Effector memory CD8-positive, alpha-beta T cell (primary cell): ENCODE measurements at regions not wholly inside any gene's neighbourhood (a gene's known extent, or its start where the extent isn't known, plus 50 kb on each side); places are given as distances from the start of the nearest gene placed in this dataset.

ENCODE experiments used
- ATAC-seq: fragments of 150-1000 bp; cut with Tn5 transposase; replicated peaks from 2 replicates; pipeline ENCODE4 v1.10.0; 2021; ENCODE audit warnings: mild to moderate bottlenecking, moderate library complexity
- DNase-seq, 3 experiments: peaks; one replicate each; pipeline ENCODE4 v3.0.0; 2021
- H3K27ac Mint-ChIP-seq, 2 donors: one replicate each; pipeline ENCODE4 v1.8.0; 2022; ENCODE audit warnings: mild to moderate bottlenecking in 2 of 2, mixed read lengths in 2 of 2, moderate library complexity in 2 of 2
- H3K27me3 Mint-ChIP-seq, 2 donors: one replicate each; pipeline ENCODE4 v1.8.0; 2022; ENCODE audit warnings: mixed read lengths in 2 of 2
- H3K36me3 Mint-ChIP-seq: one replicate; pipeline ENCODE4 v1.8.0; 2022; ENCODE audit warnings: mild to moderate bottlenecking, moderate library complexity, mixed read lengths; ENCODE audit not compliant: insufficient read depth
- H3K4me1 Mint-ChIP-seq, 2 donors: one replicate each; pipeline ENCODE4 v1.8.0; 2022; ENCODE audit warnings: low read depth in 2 of 2, mixed read lengths in 2 of 2
- H3K4me3 Mint-ChIP-seq, 2 donors: one replicate each; pipeline ENCODE4 v1.8.0; 2022; ENCODE audit warnings: mild to moderate bottlenecking in 2 of 2, mixed read lengths in 2 of 2, moderate library complexity in 2 of 2
- H3K9me3 Mint-ChIP-seq, 2 donors: one replicate each; pipeline ENCODE4 v1.8.0; 2022; ENCODE audit warnings: mixed read lengths in 2 of 2

- no peaks in the 10 kb centered on the region for H3K4me1 Mint-ChIP-seq
- no peak overlapping the region for H3K27ac Mint-ChIP-seq
- H3K4me3 Mint-ChIP-seq = no peak overlapping the region
- ATAC-seq (no peak), DNase-seq (no peak)
- H3K27me3 Mint-ChIP-seq = no peaks in the 10 kb centered on the region
- no peaks in the 10 kb centered on the region for H3K36me3 Mint-ChIP-seq
- peaks cover 0 to 16% of the 10 kb centered on the region in 2 donors for H3K9me3 Mint-ChIP-seq
Measured at GRCh38 chr6:126581316-126581715, 241.4 kb downstream of the CENPW start.

DNA sequence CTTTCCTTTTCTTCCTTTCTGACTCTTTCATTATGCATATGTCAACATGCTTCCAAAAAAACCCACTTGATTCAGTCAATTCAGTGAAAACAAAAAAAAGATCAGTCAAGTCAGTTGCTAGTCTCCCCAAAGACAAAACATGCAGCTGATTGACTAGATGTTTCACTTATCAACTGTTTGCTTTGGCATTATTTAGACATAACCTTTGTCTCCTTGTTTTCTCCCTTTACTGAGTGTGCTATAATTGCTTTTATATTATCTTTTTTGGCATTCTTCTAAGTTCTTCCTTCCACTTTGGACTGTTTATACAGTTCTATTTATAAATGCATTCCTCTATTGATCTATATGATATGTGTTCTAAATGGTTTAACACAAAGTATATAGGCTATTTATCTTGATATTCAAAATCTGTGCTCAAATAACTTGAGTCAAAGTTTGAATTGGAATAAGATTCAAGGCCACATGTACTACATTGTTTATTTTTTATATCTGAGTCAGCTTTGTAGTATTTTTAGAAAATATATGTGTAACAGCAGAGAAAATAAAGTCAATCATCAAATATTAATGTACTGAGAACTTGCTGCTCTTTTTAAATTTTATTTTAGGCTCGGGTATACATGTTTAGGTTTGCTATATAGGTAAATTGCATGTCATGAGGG is 260.5 kb downstream of the CENPW start:
- Mint-ChIP-seq H3K36me3 (peaks cover 3% of the 10 kb centered on the region), H3K4me3 (no peak overlapping the region), H3K4me1 (no peaks in the 10 kb centered on the region), H3K27me3 (no peaks in the 10 kb centered on the region), H3K27ac (no peak overlapping the region), H3K9me3 (peaks cover 10 to 15% of the 10 kb centered on the region in 2 donors)
- ATAC-seq = no peak
- DNase-seq = no peak

- H3K36me3 Mint-ChIP-seq = no peaks in the 10 kb centered on the region
- no peak overlapping the region for H3K4me3 Mint-ChIP-seq
- H3K27me3 Mint-ChIP-seq = no peaks in the 10 kb centered on the region
- peaks cover 7 to 10% of the 10 kb centered on the region in 2 donors for H3K9me3 Mint-ChIP-seq
- ATAC-seq (no peak), DNase-seq (no peak)
- H3K4me1 Mint-ChIP-seq = no peaks in the 10 kb centered on the region
- H3K27ac Mint-ChIP-seq = no peak overlapping the region
Measured at GRCh38 chr6:126603410-126603809, 263.5 kb downstream of the CENPW start.

- ATAC-seq (no peak), DNase-seq (no peak)
- H3K9me3 Mint-ChIP-seq = peaks cover 7 to 10% of the 10 kb centered on the region in 2 donors
- H3K36me3 Mint-ChIP-seq = no peaks in the 10 kb centered on the region
- H3K27me3 Mint-ChIP-seq = no peaks in the 10 kb centered on the region
- no peak overlapping the region for H3K27ac Mint-ChIP-seq
- no peaks in the 10 kb centered on the region for H3K4me1 Mint-ChIP-seq
- no peak overlapping the region for H3K4me3 Mint-ChIP-seq
Measured at GRCh38 chr6:126605089-126605488, 265.2 kb downstream of the CENPW start.

DNA sequence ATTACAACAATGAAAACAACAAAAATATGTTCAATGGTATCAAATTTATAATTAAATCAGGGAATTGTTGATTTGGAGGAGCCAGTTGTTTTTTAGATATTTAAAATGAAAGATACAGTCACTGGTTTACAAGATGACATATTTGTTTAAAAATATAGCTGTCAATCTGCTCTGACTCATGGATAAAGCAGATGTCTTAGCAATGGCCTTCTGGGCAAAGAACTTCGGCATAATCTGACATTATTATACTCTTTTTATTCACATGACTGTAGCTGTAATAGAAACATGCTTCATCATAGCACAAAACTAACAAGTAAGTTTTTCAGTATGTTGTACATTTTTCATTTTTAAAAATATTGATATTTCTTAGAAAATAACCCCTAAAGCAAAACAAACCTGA is 267.4 kb downstream of the CENPW start:
- no peaks in the 10 kb centered on the region for H3K4me1 Mint-ChIP-seq
- ATAC-seq (no peak), DNase-seq (no peak)
- H3K9me3 Mint-ChIP-seq = peaks cover 10 to 16% of the 10 kb centered on the region in 2 donors
- H3K4me3 Mint-ChIP-seq = no peak overlapping the region
- no peaks in the 10 kb centered on the region for H3K27me3 Mint-ChIP-seq
- H3K27ac Mint-ChIP-seq = no peak overlapping the region
- H3K36me3 Mint-ChIP-seq = no peaks in the 10 kb centered on the region

DNA sequence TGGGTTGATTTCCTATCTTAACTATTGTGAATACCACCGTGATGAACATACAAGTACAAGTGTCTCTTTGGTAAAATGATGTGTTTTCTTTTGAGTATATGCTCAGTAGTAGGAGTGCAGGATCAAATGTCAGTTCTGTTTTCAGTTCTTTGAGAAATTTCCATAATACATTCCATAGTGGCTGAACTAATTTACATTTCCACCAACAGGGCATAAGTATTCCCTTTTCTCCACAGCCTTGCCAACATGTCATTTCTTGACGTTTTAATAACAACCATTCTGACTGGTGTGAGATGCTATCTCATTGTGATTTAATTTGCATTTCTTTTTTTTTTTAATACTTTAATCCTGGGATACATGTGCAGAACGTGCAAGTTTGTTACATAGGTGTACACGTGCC is 268.8 kb downstream of the CENPW start:
- no peak for ATAC-seq
- no peaks in the 10 kb centered on the region for H3K4me1 Mint-ChIP-seq
- peaks cover 14 to 22% of the 10 kb centered on the region in 2 donors for H3K9me3 Mint-ChIP-seq
- H3K36me3 Mint-ChIP-seq = no peaks in the 10 kb centered on the region
- no peak overlapping the region for H3K4me3 Mint-ChIP-seq
- DNase-seq = no peak
- H3K27me3 Mint-ChIP-seq = no peaks in the 10 kb centered on the region
- H3K27ac Mint-ChIP-seq = no peak overlapping the region

DNA sequence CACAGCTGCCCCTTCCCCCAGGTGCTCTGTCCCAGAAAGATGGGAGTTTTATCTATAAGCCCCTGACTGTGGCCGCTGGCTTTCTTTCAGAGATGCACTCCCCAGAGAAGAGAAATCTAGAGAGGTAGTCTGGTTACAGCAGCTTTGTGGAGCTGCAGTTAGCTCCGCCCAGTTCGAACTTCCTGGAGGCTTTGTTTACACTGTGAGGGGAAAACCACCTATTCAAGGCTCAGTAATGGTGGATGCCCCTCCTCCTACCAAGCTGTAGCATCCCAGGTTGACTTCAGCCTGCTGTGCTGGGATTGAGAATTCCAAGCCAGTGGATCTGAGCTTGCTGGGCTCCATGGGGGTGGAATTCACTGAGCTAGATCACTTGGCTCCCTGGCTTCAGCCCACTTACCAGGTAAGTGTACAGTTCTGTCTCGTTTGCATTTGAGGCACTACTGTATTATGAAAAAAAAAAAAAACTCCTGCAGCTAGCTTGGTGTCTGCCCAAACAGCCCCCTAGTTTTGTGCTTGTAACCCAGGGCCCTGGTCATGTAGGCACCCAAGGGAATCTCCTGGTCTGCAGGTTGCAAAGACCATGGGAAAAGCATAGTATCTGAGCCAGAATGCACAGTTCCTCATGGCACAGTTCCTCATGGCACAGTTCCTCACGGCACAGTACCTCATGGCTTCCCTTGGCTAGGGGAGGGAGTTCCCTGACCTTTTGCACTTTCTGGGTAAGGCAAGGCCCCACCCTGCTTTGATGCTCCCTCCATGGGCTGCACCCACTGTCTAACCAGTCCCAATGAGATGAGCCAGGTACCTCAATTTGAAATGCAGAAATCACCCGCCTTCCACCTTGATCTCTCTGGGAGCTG is 275.0 kb downstream of the CENPW start:
- Mint-ChIP-seq H3K4me1 (no peaks in the 10 kb centered on the region), H3K27me3 (no peaks in the 10 kb centered on the region), H3K4me3 (no peak overlapping the region), H3K36me3 (no peaks in the 10 kb centered on the region), H3K9me3 (peaks cover 12 to 16% of the 10 kb centered on the region in 2 donors), H3K27ac (no peak overlapping the region)
- DNase-seq = no peak
- no peak for ATAC-seq

DNA sequence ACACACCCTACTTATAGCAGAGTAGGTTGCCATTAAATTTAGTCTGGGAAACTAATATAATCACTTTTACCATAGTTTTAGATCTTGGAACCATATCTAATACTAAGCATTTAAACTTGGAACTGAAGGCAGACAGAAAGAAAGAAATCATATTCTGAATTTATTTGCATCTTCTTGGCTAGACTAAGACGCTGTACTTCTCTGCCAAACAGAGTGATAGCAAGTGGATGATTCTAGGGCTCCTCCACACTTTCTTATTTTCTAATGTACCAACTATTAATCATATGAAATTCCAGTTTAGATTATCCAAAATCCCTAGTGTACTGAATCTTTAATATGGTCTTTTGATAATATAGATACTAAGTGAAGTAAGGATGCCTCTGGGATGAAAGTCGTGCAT is 277.0 kb downstream of the CENPW start:
- ATAC-seq (no peak), DNase-seq (no peak)
- Mint-ChIP-seq H3K36me3 (no peaks in the 10 kb centered on the region), H3K9me3 (peaks cover 10 to 12% of the 10 kb centered on the region in 2 donors), H3K4me1 (no peaks in the 10 kb centered on the region), H3K4me3 (no peak overlapping the region), H3K27ac (no peak overlapping the region), H3K27me3 (no peaks in the 10 kb centered on the region)

GRCh38 chr6:126618639-126619343 is 278.9 kb downstream of the CENPW start:
- DNase-seq = no peak
- Mint-ChIP-seq H3K4me3 (no peak overlapping the region), H3K36me3 (no peaks in the 10 kb centered on the region), H3K27ac (no peak overlapping the region), H3K9me3 (peaks cover 0 to 4% of the 10 kb centered on the region in 2 donors), H3K27me3 (no peaks in the 10 kb centered on the region), H3K4me1 (no peaks in the 10 kb centered on the region)
- ATAC-seq = no peak

DNA sequence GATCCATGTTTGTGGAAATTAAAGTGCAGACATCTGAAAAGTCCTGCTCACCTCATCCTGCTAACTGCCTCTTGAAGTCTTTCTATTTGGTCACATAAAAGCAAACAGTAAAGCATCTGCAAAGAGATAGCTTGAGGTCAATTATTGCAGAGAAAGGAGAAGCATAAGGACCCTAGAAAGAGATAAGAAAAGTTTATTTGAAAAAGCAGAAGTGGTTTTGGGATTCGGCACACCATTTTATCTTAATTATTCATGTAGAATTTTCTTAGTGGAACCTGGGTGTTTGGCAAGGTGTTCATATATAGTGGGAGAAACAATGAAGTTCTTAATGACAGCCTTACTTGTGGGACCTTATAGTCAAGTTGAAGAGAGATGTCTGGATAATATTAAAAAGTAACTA is 280.8 kb downstream of the CENPW start:
- no peak overlapping the region for H3K27ac Mint-ChIP-seq
- no peaks in the 10 kb centered on the region for H3K4me1 Mint-ChIP-seq
- ATAC-seq (no peak), DNase-seq (no peak)
- peaks cover 0 to 2% of the 10 kb centered on the region in 2 donors for H3K9me3 Mint-ChIP-seq
- no peak overlapping the region for H3K4me3 Mint-ChIP-seq
- no peaks in the 10 kb centered on the region for H3K36me3 Mint-ChIP-seq
- no peaks in the 10 kb centered on the region for H3K27me3 Mint-ChIP-seq

- no peak for ATAC-seq
- Mint-ChIP-seq H3K27ac (no peak overlapping the region), H3K4me1 (no peaks in the 10 kb centered on the region), H3K9me3 (peaks cover 0 to 2% of the 10 kb centered on the region in 2 donors), H3K36me3 (no peaks in the 10 kb centered on the region), H3K4me3 (no peak overlapping the region), H3K27me3 (no peaks in the 10 kb centered on the region)
- no peak for DNase-seq
Measured at GRCh38 chr6:126625019-126625418, 285.1 kb downstream of the CENPW start.

GRCh38 chr6:126628125-126628524 is 288.2 kb downstream of the CENPW start:
- H3K4me3 Mint-ChIP-seq = no peak overlapping the region
- H3K4me1 Mint-ChIP-seq = no peaks in the 10 kb centered on the region
- DNase-seq (no peak), ATAC-seq (no peak)
- H3K27ac Mint-ChIP-seq = no peak overlapping the region
- H3K27me3 Mint-ChIP-seq = no peaks in the 10 kb centered on the region
- H3K9me3 Mint-ChIP-seq = peaks cover 0 to 3% of the 10 kb centered on the region in 2 donors
- no peaks in the 10 kb centered on the region for H3K36me3 Mint-ChIP-seq

DNA sequence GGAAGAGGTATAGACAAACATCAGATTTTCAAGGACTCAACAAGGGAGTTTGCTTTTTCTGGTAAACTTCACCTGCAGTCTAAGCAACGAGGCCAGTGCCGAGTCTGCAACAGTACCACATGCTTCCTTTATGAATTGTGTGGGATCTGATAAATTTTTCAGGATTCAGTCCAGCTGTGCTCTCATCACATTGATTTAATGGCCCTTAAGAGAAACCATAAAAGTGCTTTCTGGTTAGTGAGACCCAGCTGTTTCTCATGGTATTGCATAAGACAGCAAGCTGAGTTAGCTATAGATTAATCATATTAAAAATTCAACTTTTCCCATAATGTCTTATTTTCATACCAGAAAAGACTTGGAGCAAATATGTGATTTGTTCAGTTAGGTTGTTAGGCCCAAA is 291.4 kb downstream of the CENPW start:
- H3K27ac Mint-ChIP-seq = no peak overlapping the region

More for the DNA sequence above, 291.4 kb downstream of the CENPW start:
- DNase-seq (no peak), ATAC-seq (no peak)
- no peaks in the 10 kb centered on the region for H3K4me1 Mint-ChIP-seq
- H3K27me3 Mint-ChIP-seq = no peaks in the 10 kb centered on the region
- no peaks in the 10 kb centered on the region for H3K36me3 Mint-ChIP-seq
- H3K4me3 Mint-ChIP-seq = no peak overlapping the region
- peaks cover 0 to 3% of the 10 kb centered on the region in 2 donors for H3K9me3 Mint-ChIP-seq
